Cardiac fibroblast (primary cell): ENCODE measurements at regions not wholly inside any gene's neighbourhood (a gene's known extent, or its start where the extent isn't known, plus 50 kb on each side); places are given as distances from the start of the nearest gene placed in this dataset.
"Not testable (repeated sequence)": the region's sequence is repeated elsewhere in the genome, so short reads cannot be mapped to it uniquely, and the experiment has no call there.

Experiments
- DNase-seq, 2 donors: peaks; one replicate each; pipeline versions ENCODE4 v3.0.0 to v3.0.0-alpha.2; 2010; ENCODE audit warnings: low read depth in 2 of 2
- H3K4me3 ChIP-seq, 2 donors: replicated peaks in 1 of 2; 1 replicate in 1 of 2; 2 replicates in 1 of 2; pipeline ENCODE4 v1.5.1; 2011; ENCODE audit warnings: low read depth in 2 of 2, low read length in 2 of 2, mild to moderate bottlenecking in 2 of 2, moderate library complexity in 1 of 2
- TF ChIP-seq, protein P1 (sequence below): IDR thresholded peaks from one replicate; pipeline ENCODE4 v1.5.1; 2011; ENCODE audit warnings: low read depth, mild to moderate bottlenecking, low read length, inconsistent platforms

- TF ChIP-seq, protein P1, sequence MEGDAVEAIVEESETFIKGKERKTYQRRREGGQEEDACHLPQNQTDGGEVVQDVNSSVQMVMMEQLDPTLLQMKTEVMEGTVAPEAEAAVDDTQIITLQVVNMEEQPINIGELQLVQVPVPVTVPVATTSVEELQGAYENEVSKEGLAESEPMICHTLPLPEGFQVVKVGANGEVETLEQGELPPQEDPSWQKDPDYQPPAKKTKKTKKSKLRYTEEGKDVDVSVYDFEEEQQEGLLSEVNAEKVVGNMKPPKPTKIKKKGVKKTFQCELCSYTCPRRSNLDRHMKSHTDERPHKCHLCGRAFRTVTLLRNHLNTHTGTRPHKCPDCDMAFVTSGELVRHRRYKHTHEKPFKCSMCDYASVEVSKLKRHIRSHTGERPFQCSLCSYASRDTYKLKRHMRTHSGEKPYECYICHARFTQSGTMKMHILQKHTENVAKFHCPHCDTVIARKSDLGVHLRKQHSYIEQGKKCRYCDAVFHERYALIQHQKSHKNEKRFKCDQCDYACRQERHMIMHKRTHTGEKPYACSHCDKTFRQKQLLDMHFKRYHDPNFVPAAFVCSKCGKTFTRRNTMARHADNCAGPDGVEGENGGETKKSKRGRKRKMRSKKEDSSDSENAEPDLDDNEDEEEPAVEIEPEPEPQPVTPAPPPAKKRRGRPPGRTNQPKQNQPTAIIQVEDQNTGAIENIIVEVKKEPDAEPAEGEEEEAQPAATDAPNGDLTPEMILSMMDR = no peak
- no peak overlapping the region for H3K4me3 ChIP-seq
- no peak for DNase-seq
Observed at GRCh38 chr3:70486414-70487017, 174.1 kb upstream of the MDFIC2 start.

GRCh38 chr3:70476174-70476573, 163.7 kb upstream of the MDFIC2 start:
- DNase-seq = no peak
- TF ChIP-seq, protein P1 = no peak
- no peak overlapping the region for H3K4me3 ChIP-seq

GRCh38 chr3:70471464-70472342, 159.3 kb upstream of the MDFIC2 start:
- no peak overlapping the region for H3K4me3 ChIP-seq

DNA sequence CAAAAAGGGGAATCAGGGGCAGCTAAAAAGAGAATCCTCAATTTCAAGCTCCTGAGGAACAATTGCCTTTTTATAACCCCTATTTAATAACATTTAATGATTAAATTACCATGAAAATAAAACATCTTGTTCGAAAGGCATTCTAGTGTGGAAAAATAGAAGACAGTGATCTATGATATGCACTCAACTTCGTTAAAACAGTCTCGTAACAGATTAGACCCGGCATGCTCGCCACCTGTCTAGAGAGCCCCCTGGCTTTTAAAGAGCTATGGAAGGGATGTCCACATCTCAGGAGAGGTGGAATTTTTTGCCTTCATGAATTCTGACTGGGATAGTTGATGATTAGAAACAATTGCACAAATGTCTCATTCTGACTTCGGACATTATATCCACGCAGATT, 153.7 kb upstream of the MDFIC2 start:
- DNase-seq = no peak
- TF ChIP-seq, protein P1 = no peak

More at GRCh38 chr3:70471464-70472342, 159.3 kb upstream of the MDFIC2 start:
- TF ChIP-seq, protein P1 = no peak
- DNase-seq = no peak

DNA sequence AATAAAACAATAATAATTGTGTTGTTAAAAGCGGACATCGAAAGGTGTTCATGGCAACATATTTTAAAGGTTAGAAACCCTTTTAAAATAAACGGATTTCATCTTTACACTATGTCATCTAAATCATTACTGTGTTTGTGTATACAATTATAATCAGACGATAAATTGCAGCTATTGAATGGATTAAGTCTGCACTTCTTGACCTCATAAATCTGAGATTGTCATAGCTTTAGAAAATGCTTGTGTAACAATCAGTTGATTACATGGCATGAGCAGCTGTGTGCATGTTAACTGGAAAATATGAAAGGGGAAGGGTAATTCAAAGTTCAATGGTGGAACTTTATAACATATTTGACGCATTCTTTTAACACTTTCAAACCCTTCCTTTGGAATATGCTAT, 152.4 kb upstream of the MDFIC2 start:
- DNase-seq = no peak
- H3K4me3 ChIP-seq = no peak overlapping the region
- TF ChIP-seq, protein P1 = no peak

More for the DNA sequence above, 153.7 kb upstream of the MDFIC2 start:
- no peak overlapping the region for H3K4me3 ChIP-seq

DNA sequence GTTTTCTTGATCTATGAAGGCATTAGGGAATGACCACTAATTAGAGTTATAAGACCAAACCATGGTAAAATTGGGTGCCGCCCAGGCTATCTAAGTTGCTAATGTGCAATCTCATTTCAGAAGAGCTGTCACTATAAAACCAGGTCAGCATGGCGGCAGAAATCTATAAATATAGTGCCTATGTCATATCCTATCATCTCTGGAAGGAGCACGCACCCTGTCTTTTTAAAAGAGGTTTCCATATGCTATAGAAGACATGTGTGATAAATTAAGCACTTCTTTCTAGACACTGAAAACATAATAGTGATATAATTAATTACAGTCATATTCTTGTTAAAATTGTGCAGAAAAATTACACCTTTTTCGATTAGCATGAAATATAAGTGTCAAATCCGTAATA, 152.0 kb upstream of the MDFIC2 start:
- no peak overlapping the region for H3K4me3 ChIP-seq
- TF ChIP-seq, protein P1 = no peak
- DNase-seq = no peak

GRCh38 chr3:70450220-70450619, 137.8 kb upstream of the MDFIC2 start:
- not testable (repeated sequence) for H3K4me3 ChIP-seq, DNase-seq

DNA sequence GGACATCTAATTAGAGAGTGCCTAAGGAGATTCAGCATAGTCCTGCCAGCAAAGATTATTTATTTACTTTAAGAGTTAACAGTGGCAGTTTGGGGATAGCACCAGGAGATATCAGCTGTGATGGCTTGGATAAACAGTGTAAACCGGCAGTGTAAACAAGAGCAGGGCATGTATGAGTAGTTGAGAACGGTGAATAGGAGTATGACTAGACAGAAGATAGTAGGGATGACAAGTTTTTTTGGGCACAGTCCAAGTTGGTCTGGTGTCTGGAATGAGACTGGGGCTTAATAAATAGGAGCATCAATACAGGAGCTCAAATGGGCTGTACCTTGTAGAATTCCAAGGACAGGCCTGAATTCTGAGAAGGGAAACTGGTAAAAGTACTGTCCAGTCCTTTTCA, 123.0 kb upstream of the MDFIC2 start:
- not testable (repeated sequence) for H3K4me3 ChIP-seq
- DNase-seq = peak in 1 of 2 donors; percentile 10
